ENCODE measurements at regions not wholly inside any gene's neighbourhood (a gene's known extent, or its start where the extent isn't known, plus 50 kb on each side); places are given as distances from the start of the nearest gene placed in this dataset.

DNA sequence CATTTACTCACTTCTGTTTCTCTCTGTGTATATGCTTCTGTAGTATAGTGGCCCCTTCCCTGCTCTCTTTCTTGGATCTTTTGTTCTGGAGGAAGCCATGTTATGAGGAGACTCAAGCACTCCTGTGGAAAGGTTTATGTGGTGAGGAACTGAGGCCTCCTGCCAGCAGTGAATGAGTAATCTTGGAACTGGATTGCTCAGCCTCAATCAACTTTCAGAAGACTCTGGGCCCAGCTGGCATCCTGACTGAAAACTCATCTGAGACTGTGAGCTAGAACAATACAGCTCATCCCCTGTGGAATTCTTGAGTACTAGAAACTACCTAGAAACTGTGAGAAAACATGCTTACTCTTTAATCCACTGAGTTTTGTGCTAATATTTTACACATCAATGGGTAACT is 133.1 kb upstream of the ZKSCAN2 start:
- H3K36me3 ChIP-seq (ENCODE audit: control insufficient read depth, insufficient read depth, low read length): no peaks in the 10 kb centered on the region
- ATAC-seq: no peak
- H3K9me3 Mint-ChIP-seq: no peaks in the 10 kb centered on the region
- intact Hi-C loops (cut with micrococcal nuclease): no loop called here
- no peak overlapping the region for H3K27ac ChIP-seq (ENCODE audit: low read length)
- TF ChIP-seq CTCF (IDR thresholded peaks at IDR 0.05): no peak
- peaks cover 2 to 9% of the 10 kb centered on the region in 2 donors for H3K27me3 Mint-ChIP-seq (ENCODE audit: low read depth in 2 of 2)
- no peak for DNase-seq
- no peak overlapping the region for H3K27ac Mint-ChIP-seq
- no peaks in the 10 kb centered on the region for H3K9me3 ChIP-seq (ENCODE audit: control insufficient read depth, insufficient read depth, low read length)
- no peaks in the 10 kb centered on the region for H3K4me1 ChIP-seq (ENCODE audit: control insufficient read depth, insufficient read depth, low read length)
- no peaks in the 10 kb centered on the region for H3K36me3 Mint-ChIP-seq
- H3K27me3 ChIP-seq (ENCODE audit: control insufficient read depth, insufficient read depth, low read length): no peaks in the 10 kb centered on the region
- H3K4me3 ChIP-seq (ENCODE audit: low read length): no peak overlapping the region
- H3K4me1 Mint-ChIP-seq: no peaks in the 10 kb centered on the region
- no peak overlapping the region for H3K4me3 Mint-ChIP-seq

GRCh38 chr16:25374556-25374955 is 116.9 kb upstream of the ZKSCAN2 start:
- Mint-ChIP-seq H3K36me3 (no peaks in the 10 kb centered on the region), H3K27ac (no peak overlapping the region), H3K4me3 (no peak overlapping the region), H3K27me3 (ENCODE audit: low read depth in 2 of 2) (peaks cover 0 to 4% of the 10 kb centered on the region in 2 donors), H3K9me3 (no peaks in the 10 kb centered on the region), H3K4me1 (no peaks in the 10 kb centered on the region)
- Histone ChIP-seq H3K27ac (ENCODE audit: low read length) (no peak overlapping the region), H3K27me3 (ENCODE audit: control insufficient read depth, insufficient read depth, low read length) (no peaks in the 10 kb centered on the region), H3K9me3 (ENCODE audit: control insufficient read depth, insufficient read depth, low read length) (no peaks in the 10 kb centered on the region), H3K36me3 (ENCODE audit: control insufficient read depth, insufficient read depth, low read length) (no peaks in the 10 kb centered on the region), H3K4me1 (ENCODE audit: control insufficient read depth, insufficient read depth, low read length) (no peaks in the 10 kb centered on the region), H3K4me3 (ENCODE audit: low read length) (no peak overlapping the region)
- TF ChIP-seq CTCF (IDR thresholded peaks at IDR 0.05): no peak
- no peak for ATAC-seq
- 48% methylated on average over 3 of the region's 4 CpGs for WGBS (ENCODE audit: insufficient coverage)
- no peak for DNase-seq
- intact Hi-C loops (cut with micrococcal nuclease): no loop called here

- no peaks in the 10 kb centered on the region for H3K27me3 Mint-ChIP-seq (ENCODE audit: low read depth in 2 of 2)
- H3K4me3 Mint-ChIP-seq: no peak overlapping the region
- H3K36me3 Mint-ChIP-seq: no peaks in the 10 kb centered on the region
- H3K4me1 Mint-ChIP-seq: no peaks in the 10 kb centered on the region
- Histone ChIP-seq H3K27me3 (ENCODE audit: control insufficient read depth, insufficient read depth, low read length) (no peaks in the 10 kb centered on the region), H3K4me3 (ENCODE audit: low read length) (no peak overlapping the region), H3K4me1 (ENCODE audit: control insufficient read depth, insufficient read depth, low read length) (no peaks in the 10 kb centered on the region), H3K9me3 (ENCODE audit: control insufficient read depth, insufficient read depth, low read length) (no peaks in the 10 kb centered on the region), H3K36me3 (ENCODE audit: control insufficient read depth, insufficient read depth, low read length) (no peaks in the 10 kb centered on the region), H3K27ac (ENCODE audit: low read length) (no peak overlapping the region)
- TF ChIP-seq CTCF (IDR thresholded peaks at IDR 0.05): no peak
- DNase-seq (no peak), ATAC-seq (no peak)
- intact Hi-C loops (cut with micrococcal nuclease): no loop called here
- H3K27ac Mint-ChIP-seq: no peak overlapping the region
- WGBS (ENCODE audit: insufficient coverage): 84% methylated on average over 2 of the region's 2 CpGs
- H3K9me3 Mint-ChIP-seq: peaks cover 0 to 2% of the 10 kb centered on the region in 2 donors
These were observed 115.1 kb upstream of the ZKSCAN2 start for GRCh38 chr16:25372716-25373115.

DNA sequence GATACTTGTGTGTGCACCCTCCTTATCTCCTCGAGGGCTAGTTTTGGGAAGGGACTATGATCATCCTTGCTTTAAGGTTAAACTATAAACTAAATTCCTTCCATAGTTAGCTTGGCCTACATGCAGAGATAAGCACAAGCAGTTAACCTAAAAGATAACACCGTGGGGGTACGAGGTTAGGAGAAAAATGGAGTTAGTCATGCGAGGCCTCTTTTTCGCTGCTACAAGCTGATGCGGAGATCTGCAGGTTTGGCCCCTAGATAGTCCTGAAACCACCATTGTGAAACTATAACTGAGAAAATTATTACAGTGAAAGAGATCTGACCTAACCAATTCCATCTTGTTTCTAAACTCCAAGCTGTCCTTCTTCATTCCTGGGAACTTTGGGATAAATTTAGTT is 113.7 kb upstream of the ZKSCAN2 start:
- peaks cover 0 to 2% of the 10 kb centered on the region in 2 donors for H3K9me3 Mint-ChIP-seq
- no peaks in the 10 kb centered on the region for H3K9me3 ChIP-seq (ENCODE audit: control insufficient read depth, insufficient read depth, low read length)
- H3K27ac Mint-ChIP-seq: no peak overlapping the region
- H3K4me3 ChIP-seq (ENCODE audit: low read length): no peak overlapping the region
- no peaks in the 10 kb centered on the region for H3K36me3 ChIP-seq (ENCODE audit: control insufficient read depth, insufficient read depth, low read length)
- DNase-seq (no peak), ATAC-seq (no peak)
- H3K4me1 ChIP-seq (ENCODE audit: control insufficient read depth, insufficient read depth, low read length): no peaks in the 10 kb centered on the region
- H3K36me3 Mint-ChIP-seq: no peaks in the 10 kb centered on the region
- no peaks in the 10 kb centered on the region for H3K27me3 Mint-ChIP-seq (ENCODE audit: low read depth in 2 of 2)
- WGBS (ENCODE audit: insufficient coverage): 86% methylated on average over 5 of the region's 6 CpGs
- no peak for TF ChIP-seq CTCF (IDR thresholded peaks at IDR 0.05)
- H3K27me3 ChIP-seq (ENCODE audit: control insufficient read depth, insufficient read depth, low read length): no peaks in the 10 kb centered on the region
- no peak overlapping the region for H3K27ac ChIP-seq (ENCODE audit: low read length)
- H3K4me1 Mint-ChIP-seq: no peaks in the 10 kb centered on the region
- H3K4me3 Mint-ChIP-seq: no peak overlapping the region
- intact Hi-C loops (cut with micrococcal nuclease): no loop called here

Data from natural killer cell (primary cell).